ENCODE measurements at regions not wholly inside any gene's neighbourhood (a gene's known extent, or its start where the extent isn't known, plus 50 kb on each side); places are given as distances from the start of the nearest gene placed in this dataset.
"Not testable (repeated sequence)": the region's sequence is repeated elsewhere in the genome, so short reads cannot be mapped to it uniquely, and the experiment has no call there.

- DNase-seq, result no peak
Measured at GRCh38 chr3:157920822-157921700, 185.2 kb downstream of the SHOX2 start.

GRCh38 chr3:157919319-157919887 lies 186.8 kb downstream of the SHOX2 start:
- DNase-seq, result no peak

DNA sequence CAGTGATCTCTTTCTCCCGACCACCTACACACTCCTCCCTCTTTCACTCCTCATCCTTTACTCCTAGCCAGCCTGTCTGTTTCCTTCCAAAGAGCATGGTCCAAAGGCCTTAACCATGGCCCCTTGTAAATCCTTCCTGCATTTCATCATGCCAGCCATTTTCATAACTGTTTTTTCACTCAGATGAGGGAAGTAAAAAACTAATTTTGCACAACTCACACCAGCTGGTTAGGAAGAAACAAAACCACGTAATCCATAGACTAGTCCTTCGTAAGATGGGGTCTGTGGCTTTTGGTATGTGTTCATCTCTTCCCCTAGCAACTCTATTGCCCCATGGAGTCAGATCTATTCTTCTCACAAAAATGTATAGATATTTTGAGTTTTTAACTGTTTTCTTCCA lies 187.8 kb downstream of the SHOX2 start:
- no peak for DNase-seq

GRCh38 chr3:157916672-157917071 lies 189.5 kb downstream of the SHOX2 start:
- DNase-seq, result no peak

GRCh38 chr3:157914882-157915281 lies 191.3 kb downstream of the SHOX2 start:
- no peak for DNase-seq

DNA sequence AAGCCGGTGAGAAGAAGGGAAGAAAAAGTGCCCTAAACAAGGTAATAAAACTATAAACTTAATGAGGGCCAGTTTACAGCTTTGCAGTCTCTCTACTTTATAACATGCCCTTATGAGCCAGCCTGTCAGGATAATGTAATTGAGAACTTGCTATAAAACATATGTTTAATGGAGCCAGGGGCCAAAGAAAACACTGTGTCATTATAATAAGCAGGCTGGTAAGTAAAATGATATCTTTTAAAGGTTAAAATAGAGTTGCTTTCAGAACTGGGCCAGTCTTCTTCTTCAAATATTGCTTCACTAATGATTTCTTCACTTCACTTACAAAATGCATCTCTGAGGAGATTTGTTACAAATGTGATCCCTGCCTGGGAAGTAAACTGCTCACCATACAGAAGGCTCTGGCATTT lies 192.5 kb downstream of the SHOX2 start:
- no peak for DNase-seq

DNA sequence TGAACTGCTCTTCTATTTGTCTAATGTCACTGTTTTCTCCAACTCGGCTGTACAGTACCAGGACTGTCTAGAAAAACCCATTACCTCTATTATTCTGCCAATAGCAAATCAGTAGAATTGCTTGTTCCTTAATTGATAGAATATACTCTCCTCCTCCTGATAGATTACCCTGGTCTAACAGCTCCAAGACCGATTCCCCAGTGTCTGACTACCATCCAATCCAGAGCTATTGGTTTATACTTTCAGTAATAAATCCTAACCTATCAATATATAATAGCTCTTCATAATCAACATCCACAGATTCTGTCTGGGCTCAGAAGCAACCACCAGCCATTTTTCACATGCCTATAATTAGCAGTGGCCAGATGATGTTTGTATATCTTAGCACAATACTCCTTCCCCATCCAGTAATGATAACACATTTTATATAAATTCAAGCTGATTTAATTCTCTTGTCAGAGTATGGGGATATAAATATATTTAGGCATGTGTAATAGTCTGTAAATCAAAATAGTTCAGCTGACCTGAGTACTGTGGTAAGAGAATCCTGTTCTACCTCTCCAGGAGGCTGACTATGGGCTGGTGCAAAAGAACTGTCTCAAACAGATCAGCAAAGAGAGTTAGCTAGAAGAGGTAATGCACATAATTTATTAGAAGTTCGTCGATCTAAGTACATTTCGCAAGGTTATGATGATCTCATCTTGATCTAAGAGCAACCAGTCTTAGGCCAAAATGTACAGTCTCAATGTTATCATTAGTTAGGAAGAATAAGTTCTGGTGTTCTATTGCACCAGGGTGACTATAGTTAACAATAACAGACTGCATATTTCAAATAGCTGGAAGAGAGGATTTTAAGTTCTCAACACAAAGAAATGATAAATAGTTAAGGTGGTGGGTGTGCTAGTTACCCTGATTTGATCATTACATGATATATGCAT lies 193.4 kb downstream of the SHOX2 start:
- DNase-seq, result no peak

DNA sequence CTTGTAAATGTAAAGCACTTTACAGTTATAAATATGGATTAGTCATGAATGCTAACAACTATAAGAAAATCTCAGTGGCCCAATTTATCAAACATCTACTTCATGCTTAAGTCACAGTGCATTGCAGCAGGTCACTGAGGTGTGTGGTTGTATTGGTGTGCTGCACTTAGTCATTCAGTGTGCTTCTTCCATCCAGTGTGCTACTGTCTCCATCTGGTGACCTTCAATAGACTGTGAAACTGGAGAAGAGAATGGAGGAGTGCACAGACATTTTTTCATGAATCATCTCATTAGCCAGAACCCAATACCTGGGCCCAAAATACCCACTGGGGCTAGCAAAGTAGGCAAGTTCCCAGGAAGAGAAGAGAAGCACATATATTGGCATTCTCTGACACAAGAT lies 199.6 kb downstream of the SHOX2 start:
- DNase-seq, result no peak

DNA sequence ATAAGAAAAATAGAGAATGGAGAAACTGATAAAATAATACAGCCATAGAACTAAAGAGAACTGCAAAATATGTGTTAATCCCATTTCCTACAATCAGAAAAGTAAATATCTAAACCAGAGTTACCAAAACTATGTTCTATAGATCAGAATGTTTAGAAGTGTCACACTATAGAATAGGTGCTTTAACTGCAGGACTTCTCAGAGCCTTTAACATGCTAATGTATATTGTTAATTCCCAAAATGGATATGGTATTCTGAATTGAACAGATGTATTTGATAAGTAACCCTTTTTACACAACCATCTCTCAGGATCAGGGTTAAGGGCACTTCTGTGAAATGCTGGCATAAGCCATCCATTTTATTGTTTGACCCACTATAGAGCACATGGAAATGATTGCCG lies 200.3 kb downstream of the SHOX2 start:
- DNase-seq, result no peak

GRCh38 chr3:157902680-157903079 lies 203.5 kb downstream of the SHOX2 start:
- not testable (repeated sequence) for DNase-seq

DNA sequence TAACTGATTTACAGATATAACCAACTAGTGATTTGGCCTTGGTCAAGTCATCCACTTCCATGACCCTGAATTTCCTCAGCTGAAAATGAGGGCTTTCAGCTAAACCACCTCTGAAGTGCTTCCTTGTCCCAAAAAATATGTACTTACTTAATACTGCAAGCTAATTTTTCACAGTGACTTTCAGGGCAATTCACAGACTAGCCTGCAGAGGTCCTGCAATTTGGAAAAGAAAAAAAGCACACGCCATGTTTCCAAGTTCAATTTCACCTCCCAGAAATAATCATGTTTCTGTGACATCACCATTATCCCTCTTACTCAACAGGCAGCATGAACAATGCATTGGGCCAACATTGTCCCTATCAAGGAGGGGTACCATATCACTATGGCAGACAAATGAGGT lies 218.2 kb downstream of the SHOX2 start:
- no peak for DNase-seq

DNA sequence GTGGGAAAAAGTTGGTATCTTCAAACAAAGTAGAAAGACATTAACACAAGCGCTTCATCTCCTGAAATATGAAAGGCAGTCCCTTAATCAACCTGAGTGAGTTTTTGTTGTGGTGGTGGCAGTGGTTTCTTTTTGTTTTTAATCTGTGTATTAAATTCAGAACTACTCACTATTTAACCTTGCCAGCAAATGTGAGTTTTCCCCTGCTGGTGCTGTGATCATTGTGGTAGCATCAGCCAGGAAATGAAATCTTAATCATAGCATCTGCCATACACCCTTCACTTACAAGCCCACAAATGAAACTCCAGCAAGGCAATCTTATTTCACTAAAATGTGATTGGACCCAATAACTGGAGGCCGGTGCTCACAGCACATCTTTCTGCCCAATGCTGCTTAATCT lies 229.7 kb downstream of the SHOX2 start:
- DNase-seq, result no peak

DNA sequence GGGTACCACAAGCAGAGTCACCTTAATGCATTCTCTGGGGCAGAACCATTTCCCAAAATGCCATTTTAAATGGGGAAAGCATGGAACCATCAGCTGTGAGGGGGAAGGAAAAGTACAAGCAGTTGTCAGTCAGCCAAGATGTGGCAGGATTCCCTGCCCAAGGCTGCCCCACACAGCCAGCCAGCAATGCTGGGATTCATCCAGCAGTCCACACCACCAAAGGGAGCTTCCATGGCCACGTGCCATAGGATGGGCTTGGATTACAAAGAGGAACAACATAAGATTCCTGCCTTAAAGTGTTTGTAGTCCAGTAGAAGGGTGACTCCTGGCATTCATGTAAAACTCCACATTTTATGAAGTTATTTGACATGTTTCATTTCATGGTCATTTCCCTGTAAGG lies 233.3 kb downstream of the SHOX2 start:
- DNase-seq, result no peak

- no peak for DNase-seq
Measured at GRCh38 chr3:157871838-157872460, 234.3 kb downstream of the SHOX2 start.

- DNase-seq, result no peak
Measured at GRCh38 chr3:157871248-157871647, 235.0 kb downstream of the SHOX2 start.

DNA sequence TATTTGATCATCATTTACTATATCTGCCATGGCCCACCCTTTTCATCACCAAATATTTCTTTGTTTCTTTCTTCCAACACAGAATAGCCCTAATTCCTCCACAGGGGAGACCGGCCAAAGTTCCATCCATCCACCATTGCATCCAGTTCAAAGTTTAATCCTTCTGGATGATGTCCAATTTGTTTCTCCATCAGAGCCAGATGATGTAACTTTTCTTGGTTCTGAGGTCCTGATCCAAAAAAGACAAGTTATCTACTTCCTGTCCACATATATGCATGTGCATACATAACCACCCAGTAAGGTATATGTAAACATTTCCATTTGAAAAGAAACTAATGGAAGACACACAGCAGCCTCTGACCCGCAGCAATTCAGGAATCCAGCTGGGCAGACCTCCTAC lies 237.3 kb downstream of the SHOX2 start:
- no peak for DNase-seq

DNA sequence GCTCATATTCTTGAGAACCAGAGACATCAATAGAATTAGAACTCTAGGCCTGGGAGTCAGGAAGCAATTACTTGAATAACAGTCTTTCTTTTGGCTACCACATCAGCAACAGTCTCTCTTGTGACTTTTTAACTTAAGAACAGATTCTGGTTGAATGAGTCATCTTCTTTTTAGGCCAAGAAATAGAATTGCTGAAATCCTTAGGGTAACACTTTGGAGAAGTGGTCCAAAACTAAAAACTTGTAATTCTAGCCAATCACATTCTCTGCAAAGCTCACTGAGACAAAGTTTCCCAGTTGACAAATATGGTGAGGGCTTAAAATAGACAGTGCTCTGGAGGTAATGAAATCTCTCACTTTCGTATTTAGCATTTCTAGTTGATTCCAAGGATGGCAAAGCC lies 238.0 kb downstream of the SHOX2 start:
- no peak for DNase-seq

GRCh38 chr3:157865352-157866000 lies 240.7 kb downstream of the SHOX2 start:
- DNase-seq, result peak; percentile 64

DNA sequence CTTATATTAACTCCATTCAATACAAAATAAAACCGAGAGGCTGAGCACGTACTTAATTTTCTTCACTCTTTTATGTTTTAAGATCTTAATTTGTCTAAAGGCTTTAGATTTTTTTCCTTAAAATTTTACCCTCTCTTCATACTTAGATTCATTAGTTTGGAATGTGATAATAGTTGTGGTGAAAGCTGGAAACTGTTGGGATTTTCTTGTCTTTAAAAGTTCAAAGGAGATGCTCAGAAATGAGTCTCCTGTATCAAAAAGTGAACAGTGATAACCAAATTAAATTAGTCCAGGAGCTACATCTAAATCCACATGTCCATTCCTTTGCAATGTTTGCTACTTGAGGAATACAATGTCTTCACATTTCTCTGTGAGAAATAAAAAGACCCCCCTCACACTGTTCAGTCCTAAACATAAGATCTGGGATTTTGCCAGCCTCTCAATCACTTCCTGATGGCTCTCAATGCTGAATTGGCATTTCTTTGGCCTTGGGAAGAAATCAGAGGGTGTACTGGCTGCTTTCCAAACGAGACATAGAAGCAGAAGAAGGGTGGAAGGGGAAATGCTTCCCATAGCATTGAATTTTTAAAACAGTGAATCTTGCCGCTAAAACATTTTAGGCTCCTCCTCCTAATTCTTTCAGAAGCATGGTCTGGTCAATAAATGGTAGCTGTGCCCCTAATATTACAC lies 245.0 kb downstream of the SHOX2 start:
- DNase-seq, result no peak

DNA sequence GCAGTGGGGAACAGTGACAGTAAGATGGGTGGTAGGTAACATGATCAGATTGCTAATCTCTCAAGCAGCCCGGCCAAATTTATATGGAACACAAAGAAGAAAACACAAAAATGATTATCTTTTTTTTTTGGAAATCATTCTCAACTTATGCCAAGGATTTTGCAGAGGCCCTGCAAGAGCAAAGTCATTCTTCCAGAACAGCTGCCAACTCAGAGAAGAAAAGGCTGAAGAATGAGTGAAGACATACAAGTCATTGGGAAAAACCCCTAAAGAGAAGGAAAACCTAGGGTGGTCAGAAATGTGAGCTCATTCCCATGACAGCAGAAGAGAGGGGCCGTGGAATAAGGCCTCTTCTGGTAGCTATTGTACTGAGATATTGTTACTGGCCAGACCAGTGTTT lies 246.7 kb downstream of the SHOX2 start:
- no peak for DNase-seq

DNA sequence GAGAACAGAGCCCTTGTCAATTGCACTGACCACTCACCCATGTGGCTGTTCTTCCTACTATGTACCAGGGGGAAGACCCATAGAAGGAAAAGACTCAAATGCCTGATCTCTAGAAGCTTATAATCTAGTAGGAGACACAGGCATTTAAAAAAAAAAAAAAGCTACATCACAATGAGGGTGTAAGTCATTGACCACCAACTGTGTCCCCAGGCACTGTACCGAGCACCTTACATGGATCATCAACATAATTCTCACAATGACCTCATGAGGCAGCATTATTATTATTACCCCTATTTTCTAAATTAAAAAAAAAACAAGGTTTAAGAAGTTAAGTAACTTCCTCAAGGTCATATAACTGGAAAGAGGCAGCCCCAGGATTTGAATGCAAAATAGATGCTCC lies 247.4 kb downstream of the SHOX2 start:
- DNase-seq, result no peak

DNA sequence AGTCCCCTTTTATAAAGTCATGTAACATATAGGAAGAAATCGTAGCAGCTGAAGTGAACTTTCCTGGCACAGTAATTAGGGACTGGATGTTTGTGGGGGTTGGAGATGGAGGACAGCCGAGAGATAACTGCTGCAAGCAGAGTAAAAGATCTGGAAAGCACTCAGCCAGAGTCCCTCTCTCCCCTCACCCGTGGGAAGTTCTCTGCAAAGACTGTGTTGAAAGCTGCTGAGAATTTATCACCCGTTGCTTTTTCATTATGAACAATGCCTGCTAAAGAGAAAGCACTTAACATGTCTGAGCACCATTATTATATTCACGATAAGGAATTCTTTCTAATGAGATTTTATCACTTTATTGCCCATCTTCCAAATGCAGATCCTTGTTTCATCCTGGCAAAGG lies 248.8 kb downstream of the SHOX2 start:
- no peak for DNase-seq
